NCI-H2196 (cell line): ENCODE measurements at regions not wholly inside any gene's neighbourhood (a gene's known extent, or its start where the extent isn't known, plus 50 kb on each side); places are given as distances from the start of the nearest gene placed in this dataset.
"Not testable (repeated sequence)": the region's sequence is repeated elsewhere in the genome, so short reads cannot be mapped to it uniquely, and the experiment has no call there.

ENCODE experiments used
- DNase-seq: peaks from one replicate; lab custom pipeline; 2025; ENCODE audit not compliant: unreplicated experiment; lab: John Stamatoyannopoulos, UW

DNA sequence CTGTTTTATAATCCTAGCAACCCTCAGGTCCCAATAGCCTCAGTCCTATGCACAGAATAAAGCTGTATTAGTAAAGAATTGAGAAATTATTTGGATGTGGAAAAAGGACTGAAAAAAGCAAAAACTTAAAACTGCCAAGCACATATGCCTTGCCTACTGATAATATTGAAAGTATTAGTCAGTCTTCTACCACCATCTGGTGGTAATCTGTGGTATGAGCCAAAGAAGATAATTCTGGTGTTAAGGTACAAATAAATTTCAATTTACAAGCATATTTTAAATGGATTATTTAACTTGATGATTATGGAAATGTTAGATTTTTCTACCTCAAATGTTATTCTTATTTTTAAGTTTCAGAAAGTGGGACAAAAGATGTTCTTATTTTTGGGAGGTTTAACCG, 460.3 kb upstream of the KLHL1 start:
- DNase-seq, result peak; percentile 18

DNA sequence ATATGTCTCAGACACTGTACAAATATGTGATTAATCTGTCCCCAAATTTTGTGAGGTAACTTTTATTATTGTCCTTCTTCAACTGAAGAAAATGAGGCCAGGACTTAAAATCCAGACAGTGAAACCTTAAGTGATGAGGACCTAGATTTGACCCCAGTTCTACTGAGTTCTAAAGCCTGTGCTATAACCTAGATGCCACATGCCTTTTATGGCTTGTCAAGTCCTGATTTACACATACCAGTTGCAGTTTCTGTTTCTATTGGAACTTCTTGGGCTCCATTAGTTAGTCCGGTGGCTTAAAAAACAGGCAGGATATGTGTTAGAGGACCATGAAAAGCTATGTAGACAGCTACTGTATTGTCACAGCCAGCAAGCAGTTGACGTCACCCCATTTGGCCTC, 436.5 kb upstream of the KLHL1 start:
- DNase-seq, result no peak

DNA sequence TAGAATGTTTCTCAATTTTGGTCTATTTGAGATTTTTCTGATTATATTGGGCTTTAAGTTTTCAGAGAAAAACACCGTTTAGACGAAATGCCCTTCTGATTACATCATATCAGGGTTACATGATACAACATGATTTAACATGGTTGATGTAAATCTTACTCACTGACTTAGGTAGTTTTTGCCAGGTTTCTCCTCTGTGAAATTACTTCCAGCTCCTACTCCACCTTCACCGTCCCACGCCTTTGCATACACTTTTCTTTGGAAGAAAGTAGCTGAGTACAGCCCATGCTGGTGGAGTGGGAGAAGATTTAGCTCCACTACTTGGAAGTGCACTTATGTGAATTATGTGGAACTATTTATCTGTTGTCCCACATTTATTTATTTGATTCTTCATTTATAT, 433.2 kb upstream of the KLHL1 start:
- DNase-seq, result no peak

DNA sequence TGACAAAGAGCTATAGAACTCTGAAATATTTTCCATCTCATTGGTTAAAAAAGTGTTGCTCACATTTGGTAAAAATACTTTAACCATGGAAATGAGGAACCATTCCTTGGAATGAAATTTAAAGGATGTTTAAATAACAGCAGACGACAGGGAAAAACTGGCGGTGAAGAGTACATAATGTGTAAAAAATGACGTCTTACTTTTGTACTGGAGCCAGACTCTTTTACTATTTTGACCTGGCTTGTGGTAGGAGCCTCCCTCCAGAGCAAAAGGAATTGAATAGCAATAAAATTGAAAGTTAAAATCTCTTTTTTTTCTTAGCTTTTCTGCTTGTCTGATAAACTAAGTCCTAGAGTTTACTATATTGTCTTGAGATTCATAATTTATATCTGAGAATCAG, 426.2 kb upstream of the KLHL1 start:
- no peak for DNase-seq

DNA sequence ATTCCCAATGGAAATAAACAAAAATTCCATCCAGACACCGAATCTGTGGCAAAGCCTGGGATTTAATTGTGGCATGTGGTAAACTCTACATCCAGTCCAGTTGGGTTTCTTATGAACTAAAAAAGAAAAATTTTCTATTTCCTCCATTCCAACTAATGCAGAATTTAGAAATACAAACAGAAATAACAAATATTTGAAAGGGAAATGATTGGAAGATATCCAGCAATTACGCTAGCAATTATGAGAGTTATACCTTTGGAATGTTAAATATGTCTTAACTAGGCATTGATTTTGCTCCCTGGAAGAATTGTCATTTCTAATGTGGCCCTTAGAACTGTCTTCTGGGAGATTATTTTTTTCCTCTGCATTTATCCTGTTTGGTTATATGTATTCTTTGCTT, 421.4 kb upstream of the KLHL1 start:
- DNase-seq, result no peak

DNA sequence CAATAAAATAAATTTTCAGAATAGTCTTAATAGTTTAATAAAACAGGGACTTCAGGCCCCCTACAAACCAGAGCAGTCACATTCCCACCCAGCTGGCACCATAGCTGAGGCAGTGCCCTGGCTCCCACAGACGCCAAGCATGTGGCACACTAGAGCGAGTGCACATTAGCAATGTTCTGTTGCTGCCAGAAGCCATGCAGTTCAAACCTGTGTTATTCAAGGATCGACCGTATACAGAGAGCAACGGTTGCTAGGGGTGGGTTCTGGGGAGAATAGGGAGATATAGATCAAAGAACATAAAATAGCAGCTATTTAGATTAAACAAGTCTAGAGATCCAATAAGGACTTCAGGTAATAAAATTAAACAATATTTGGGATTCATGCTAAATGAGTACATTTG, 419.3 kb upstream of the KLHL1 start:
- no peak for DNase-seq

DNA sequence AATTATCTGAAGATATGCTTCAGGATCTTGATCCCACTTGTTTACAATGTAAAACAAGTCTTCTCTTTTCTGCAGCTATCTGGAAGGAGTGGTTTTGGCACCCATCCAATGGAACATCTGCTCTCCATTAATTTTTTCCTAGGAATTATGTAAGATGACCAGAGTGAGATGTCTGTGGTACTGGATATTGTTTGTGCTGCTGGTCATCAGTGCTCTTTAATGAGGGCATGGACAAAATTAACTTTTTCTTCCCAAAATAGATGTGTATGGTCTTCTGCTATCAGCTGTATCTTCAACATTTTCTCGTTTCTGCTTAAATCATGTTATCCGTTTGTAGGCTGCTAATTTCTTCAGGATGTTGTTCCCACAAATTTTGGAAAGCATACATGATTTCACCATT, 415.4 kb upstream of the KLHL1 start:
- DNase-seq, result no peak

DNA sequence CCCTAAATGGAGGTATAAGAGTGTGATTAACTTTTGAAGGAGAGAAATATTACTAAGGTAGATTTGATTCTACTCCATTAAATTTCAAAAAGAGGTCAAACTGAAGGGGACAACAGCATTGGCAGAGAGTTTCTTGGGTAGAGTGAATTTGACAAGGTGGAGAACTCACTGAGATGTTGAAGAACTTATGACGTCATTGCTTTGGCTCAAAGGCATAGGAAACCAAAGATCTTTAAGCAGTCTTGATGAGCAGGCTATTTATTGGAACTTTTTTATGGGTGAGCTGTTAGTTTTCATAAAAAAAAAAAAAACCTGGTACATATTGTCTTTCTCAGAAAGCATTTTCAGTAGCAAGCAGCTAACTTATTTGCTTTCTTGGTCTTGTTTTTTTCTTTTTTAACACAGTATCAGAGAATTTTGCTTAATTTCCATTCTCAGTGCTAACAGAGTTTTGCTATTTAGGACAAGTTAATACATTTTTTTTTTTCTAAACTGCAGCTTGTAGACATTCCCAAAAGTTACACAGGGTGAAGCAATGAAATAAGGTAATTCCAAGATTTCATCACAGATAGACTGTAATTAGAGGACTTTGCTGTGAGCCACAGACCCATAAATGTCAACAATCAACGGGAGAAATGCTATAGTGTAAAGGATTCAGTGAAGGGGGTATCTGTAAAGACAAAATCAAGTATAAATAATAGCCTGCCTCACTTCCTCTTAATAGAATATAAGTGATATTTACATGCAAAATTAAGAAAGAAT, 412.2 kb upstream of the KLHL1 start:
- no peak for DNase-seq

DNA sequence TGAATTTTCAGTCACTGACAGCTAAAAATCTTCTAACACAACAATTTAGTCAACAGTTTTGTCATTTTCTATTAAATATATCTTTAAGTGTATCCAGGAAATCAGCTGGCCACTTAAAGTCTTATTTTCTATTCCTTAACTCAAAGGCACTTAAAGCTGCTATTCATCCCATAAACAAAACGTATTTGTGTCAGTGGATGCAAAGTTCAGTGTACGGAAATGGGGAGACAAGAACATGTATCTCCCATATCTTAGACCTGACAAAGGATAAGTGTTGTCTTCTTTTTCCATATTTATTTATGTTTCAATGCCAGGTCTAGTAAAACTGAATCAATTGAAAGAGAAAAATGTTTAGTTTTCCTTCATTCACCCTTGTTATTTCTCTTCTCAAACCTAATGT, 409.8 kb upstream of the KLHL1 start:
- DNase-seq, result no peak

DNA sequence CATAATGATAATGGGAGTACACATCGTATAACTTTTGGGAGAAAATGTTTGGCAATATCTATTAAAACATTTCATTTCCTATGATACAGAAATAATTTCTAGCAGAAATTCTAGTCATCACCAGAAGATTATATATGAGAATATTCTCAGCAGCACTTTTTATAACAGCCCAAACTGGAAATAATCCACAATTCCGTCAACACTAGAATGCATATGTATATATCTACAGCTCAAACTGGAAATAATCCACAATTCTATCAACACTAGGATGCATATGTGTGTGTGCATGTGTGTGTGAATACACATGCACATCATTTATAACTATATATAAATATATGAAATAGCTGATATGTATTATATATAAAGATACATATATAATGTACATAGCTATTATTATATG, 408.0 kb upstream of the KLHL1 start:
- DNase-seq, result no peak

DNA sequence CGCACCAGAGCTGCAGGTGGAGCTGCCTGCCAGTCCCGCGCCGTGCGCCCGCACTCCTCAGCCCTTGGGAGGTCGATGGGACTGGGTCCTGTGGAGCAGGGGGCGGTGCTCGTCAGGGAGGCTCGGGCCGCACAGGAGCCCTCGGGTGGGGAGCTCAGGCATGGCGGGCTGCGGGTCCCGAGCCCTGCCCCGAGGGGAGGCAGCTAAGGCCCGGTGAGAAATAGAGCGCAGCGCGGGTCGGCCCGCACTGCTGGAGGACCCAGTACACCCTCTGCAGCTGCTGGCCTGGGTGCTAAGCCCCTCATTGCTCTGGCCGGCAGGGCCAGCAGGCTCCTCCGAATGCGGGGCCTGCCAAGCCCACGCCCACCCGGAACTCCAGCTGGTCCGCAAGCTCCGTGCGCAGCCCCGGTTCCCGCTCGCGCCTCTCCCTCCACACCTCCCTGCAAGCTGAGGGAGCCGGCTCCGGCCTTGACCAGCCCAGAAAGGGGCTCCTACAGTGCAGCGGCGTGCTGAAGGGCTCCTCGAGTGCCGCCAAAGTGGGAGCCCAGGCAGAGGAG, 403.7 kb upstream of the KLHL1 start:
- DNase-seq, result not testable (repeated sequence)

DNA sequence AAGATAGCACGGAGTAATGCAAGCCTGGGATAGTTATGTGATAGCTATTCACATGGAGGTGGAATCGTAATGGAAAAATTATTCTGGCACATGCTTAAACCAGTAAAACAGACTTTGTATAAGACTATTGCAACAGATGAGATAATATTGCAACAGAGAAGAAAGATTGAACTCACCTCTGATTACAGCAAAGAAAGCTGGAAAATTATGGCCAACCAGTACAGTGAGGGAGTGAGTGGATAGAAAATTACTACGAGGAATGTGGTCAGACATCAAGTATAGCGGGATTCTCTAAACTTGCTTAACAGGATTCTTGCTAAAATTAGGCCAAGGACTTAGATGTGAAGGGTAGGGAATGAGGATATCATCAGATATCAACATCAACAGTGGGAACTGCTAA, 397.6 kb upstream of the KLHL1 start:
- no peak for DNase-seq

DNA sequence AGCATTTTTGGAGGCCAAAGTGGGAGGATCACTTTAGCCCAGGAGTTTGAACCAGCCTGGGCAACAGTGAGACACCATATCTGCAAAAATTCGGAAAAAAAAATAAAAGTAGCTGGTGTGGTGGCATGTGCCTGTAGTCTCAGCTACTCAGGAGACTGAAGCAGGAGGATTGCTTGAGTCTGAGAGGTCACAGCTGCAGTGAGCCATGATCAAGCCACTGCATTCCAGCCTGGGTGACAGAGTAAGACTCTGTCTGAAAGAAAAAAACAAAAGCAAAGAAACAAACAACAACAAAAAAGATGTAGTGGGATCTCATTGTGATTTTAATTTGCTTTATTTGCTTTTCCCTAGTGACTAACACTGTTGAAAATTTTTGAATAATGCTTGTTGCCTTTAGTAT, 394.7 kb upstream of the KLHL1 start:
- no peak for DNase-seq

DNA sequence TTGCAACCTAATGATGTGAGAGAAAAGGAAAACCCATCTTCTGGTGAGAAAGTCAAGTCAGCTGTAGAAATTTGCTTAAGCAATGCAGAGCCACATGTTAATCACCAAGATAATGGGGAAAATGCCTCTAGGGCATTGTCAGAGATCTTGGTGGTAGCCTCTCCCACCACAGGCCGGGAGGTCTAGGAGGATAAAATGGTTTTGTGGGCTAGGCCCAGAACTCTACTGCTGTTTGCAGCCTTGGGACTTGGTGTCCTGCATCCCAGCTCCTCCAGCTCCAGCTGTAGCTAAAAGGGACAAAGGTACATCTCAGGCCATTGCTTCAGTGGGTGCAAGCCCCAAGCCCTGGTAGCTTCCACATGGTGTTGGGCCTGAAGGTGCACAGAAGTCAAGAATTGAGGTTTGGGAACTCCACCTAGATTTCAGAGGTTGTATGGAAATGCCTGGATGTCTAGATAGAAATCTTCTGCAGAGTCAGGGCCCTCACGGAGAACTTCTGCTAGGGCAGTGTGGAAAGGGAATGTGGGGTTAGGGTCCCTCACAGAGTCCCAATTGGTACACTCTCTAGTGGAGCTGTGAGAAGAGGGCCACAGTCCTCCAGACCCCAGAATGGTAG, 382.2 kb upstream of the KLHL1 start:
- DNase-seq, result no peak

DNA sequence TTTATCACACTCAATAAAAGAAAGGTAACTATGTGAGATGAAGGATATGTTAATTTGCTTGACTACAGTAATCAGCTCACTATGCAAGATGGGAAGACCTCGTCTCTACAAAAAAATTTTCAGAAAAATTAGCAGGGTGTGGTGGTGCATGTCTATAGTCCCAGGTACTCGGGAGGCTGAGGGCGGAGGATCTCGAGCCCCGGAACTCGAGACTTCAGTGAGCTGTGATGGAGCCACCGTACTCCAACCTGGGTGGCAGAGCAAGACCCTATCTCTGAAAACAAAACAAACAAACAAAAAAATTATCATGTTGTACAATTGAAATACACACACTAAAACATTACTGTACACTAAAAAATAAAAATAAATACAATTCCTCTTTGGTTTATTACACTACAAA, 376.7 kb upstream of the KLHL1 start:
- no peak for DNase-seq

DNA sequence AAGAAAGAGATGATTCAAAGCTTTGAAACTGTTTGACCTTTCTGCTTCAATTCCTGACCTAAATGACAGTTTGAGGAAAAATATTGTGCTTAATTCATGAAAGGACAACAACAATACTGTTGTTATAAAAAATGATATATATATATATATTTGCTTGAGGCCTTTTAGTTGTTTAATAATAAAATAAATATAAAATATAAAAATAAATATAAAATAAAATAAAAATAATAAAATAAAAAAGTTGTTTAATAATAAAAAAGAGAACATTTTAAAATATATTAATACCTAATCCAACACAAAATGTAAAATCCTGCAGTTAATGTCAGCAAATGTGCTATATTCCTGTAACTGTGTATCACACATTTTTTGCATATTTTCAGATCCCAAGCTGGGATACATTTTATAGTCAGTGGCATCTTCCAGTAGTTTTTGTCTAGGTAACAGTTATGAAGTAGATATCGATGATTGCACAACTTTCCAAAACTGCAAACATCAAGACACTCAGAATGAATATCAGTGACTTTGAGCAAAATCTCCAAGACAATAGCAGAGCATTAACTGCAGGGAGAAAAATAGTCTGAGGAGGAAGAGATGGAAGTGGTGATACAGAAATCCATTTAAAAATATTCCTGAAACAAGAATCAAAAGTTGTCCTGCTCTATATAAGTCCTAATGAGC, 375.5 kb upstream of the KLHL1 start:
- no peak for DNase-seq

DNA sequence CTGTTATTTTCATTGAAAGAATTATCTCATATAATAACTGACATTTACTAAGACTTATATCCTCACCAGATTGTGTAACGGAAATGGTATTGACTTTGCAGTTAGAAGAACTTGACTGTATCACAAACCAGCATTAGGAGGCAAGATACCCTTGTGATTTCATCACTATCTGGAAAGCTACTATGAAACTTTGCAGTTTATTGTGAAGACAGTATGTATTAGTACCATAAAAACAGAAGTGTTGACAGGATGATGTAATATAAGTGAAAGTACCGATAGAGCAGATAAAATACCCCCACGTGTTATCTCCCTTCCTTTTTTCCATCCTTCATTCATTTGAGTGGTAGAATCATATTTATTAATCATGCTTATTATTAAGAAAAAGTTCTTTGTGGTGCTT, 365.7 kb upstream of the KLHL1 start:
- DNase-seq, result no peak

DNA sequence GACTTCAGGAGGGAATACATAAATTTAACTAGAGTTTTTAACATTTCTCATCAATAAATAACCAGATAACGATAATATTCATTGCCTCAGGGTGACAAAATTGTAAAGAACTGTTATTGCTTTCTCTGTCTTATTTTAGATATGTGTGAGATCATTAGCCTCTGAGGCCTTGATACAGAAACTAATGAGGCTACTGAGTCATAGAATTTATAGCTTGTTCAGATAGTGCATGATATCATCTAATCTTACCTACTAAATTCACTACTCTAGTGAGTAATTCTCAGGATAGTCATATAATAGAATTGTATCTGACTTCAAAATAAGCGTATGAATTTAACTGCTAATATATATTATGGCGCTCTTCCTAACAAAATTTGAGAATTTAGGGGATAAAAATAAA, 360.8 kb upstream of the KLHL1 start:
- no peak for DNase-seq

DNA sequence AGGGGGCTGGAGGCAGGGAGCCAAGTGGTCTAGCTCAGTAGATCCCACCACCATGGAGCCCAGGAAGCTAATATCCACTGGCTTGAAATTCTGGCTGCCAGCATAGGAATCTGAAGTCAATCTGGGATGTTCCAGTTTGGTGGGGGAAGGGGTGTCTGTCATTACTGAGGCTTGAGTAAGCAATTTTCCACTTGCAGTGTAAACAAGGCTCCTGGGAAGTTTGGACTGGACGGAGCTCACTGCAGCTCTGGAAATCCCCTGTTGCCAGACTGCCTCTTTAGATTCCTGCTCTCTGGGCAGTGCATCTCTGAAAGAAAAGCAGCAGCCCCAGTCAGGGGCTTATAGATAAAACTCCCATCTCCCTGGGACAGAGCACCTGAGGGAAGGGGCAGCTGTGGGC, 349.2 kb upstream of the KLHL1 start:
- DNase-seq, result no peak

DNA sequence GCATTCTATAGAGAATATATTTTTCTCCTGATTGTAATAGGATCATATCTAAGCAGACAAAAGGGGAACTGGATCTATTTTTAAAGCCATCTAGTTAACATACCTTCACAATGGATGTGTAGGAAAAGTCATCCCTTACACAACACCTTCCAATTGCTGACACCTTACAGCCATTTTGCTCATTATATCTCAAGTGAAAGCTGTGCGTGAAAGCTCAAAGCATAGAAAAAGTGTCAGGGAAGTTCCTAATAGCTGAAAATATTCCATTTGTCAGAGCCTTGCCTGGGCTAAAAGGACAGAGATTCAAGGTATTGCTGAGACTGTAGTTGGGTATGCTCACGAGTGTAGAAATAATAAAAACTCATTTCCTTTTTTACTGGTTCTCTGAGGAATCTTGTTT, 340.6 kb upstream of the KLHL1 start:
- DNase-seq, result no peak

DNA sequence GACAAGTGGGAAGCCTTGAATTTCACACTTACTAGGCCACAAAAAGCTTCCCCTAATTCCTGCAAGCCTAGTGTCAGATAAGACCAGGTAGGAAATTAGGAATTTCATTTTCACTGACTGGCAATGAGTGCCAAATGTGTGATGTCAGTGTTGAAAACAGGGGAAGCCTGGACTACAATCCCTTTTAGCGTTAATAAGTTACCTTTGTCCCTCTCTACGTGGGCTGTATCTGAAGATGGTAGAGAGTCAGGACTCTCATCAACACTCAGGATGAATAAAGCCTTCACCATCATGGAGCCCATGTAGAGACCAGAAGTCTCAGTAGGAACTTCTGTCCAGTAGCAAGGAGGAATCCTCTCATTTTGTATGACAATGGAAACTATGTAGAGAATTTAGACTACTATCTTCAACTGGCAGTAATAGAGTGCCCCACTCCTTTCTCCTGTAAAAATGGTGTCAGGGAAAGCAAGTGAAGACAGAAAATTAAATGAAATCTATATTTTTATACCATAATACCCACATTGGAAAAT, 324.1 kb upstream of the KLHL1 start:
- no peak for DNase-seq

DNA sequence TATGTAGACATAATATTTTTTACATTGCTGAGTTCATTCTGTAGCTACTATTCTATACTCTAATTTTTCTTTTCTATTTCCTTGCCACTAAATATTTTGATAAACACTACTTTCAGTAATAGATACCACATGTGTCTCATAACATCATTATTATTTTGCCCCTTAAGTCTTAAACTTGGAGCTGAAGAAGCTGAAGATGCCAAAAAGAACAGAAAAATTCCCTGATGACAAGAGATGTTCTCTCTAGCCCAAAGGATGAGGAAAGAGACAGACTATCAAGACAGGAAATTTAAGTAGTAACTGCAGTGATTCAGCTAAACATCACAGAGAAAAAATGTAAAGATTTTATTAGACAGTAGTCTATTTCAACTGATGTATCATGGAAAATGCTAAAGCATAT, 322.0 kb upstream of the KLHL1 start:
- no peak for DNase-seq
